Ascending aorta (tissue), 2 donors: ENCODE measurements at regions not wholly inside any gene's neighbourhood (a gene's known extent, or its start where the extent isn't known, plus 50 kb on each side); places are given as distances from the start of the nearest gene placed in this dataset.

Source experiments
- DNase-seq, 2 donors: peaks; one replicate each; pipeline ENCODE4 v3.0.0-alpha.2; 2019; ENCODE audit warnings: low spot score in 2 of 2
- H3K27ac ChIP-seq, 2 donors: fragments of 200-600 bp; sonication (generic); one replicate each; pipeline ENCODE4 v1.5.1; 2016 to 2017; ENCODE audit warnings: mild to moderate bottlenecking in 1 of 2
- H3K27me3 ChIP-seq: fragments of 200-600 bp; sonication (generic); one replicate; pipeline ENCODE4 v1.5.1; 2017
- H3K36me3 ChIP-seq, 2 donors: fragments of 200-600 bp; sonication (generic); one replicate each; pipeline ENCODE4 v1.5.1; 2016
- H3K4me1 ChIP-seq, 2 donors: fragments of 200-600 bp; sonication (generic); one replicate each; pipeline ENCODE4 v1.5.1; 2016 to 2017; ENCODE audit warnings: mild to moderate bottlenecking in 1 of 2
- H3K4me3 ChIP-seq, 2 donors: fragments of 200-600 bp; sonication (generic); one replicate each; pipeline ENCODE4 v1.5.1; 2016 to 2017; ENCODE audit warnings: mild to moderate bottlenecking in 1 of 2
- H3K9me3 ChIP-seq, 2 donors: fragments of 200-600 bp; sonication (generic); one replicate each; pipeline ENCODE4 v1.5.1; 2016
- intact Hi-C: fragments of 100-400 bp; cut with DNase I; formaldehyde crosslinking; loops from one replicate; pipeline ENCODE4 v1.15.1; 2023
- TF ChIP-seq, protein P1 (sequence below), 3 experiments: fragments of 200-600 bp in 2 of 3; fragments of 450-650 bp in 1 of 3; sonication (generic) in 2 of 3; IDR thresholded peaks; one replicate each; pipeline ENCODE4 v1.5.1; 2016 to 2019; ENCODE audit warnings: antibody characterized with exemption in 3 of 3, mild to moderate bottlenecking in 1 of 3, moderate library complexity in 1 of 3

DNA sequence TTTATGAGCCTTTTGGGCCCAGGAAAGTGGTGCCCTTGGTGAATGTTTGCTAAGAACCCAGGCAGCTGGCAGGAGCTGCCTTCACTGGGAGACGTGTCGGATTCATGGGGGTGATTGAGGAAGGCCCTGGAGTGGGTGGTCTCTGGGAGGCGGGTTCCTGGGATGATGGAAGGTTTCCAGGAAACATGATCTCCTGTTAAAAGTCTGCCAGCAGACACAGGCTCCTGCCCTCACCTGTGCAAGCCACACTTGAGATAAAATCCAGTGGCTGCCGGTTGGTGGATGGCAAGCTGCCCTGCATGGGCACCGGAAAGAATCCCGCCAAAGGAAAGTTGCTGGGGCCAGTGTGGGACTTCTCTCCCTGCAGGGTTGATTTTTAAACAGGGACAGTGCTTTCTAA is 189.0 kb upstream of the CIBAR2 start:
- Histone ChIP-seq H3K9me3 (no peaks in the 10 kb centered on the region), H3K4me3 (no peak overlapping the region), H3K27me3 (no peaks in the 10 kb centered on the region), H3K4me1 (peaks cover 0 to 16% of the 10 kb centered on the region in 2 donors), H3K27ac (no peak overlapping the region), H3K36me3 (no peaks in the 10 kb centered on the region)
- intact Hi-C loops: loop anchor here (5.0 kb wide), 1 partner anchor 311 kb away; the partner anchor contains the start of gene GSE1
- TF ChIP-seq, protein P1, sequence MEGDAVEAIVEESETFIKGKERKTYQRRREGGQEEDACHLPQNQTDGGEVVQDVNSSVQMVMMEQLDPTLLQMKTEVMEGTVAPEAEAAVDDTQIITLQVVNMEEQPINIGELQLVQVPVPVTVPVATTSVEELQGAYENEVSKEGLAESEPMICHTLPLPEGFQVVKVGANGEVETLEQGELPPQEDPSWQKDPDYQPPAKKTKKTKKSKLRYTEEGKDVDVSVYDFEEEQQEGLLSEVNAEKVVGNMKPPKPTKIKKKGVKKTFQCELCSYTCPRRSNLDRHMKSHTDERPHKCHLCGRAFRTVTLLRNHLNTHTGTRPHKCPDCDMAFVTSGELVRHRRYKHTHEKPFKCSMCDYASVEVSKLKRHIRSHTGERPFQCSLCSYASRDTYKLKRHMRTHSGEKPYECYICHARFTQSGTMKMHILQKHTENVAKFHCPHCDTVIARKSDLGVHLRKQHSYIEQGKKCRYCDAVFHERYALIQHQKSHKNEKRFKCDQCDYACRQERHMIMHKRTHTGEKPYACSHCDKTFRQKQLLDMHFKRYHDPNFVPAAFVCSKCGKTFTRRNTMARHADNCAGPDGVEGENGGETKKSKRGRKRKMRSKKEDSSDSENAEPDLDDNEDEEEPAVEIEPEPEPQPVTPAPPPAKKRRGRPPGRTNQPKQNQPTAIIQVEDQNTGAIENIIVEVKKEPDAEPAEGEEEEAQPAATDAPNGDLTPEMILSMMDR (IDR thresholded peaks at IDR 0.05): no peak
- no peak for DNase-seq

DNA sequence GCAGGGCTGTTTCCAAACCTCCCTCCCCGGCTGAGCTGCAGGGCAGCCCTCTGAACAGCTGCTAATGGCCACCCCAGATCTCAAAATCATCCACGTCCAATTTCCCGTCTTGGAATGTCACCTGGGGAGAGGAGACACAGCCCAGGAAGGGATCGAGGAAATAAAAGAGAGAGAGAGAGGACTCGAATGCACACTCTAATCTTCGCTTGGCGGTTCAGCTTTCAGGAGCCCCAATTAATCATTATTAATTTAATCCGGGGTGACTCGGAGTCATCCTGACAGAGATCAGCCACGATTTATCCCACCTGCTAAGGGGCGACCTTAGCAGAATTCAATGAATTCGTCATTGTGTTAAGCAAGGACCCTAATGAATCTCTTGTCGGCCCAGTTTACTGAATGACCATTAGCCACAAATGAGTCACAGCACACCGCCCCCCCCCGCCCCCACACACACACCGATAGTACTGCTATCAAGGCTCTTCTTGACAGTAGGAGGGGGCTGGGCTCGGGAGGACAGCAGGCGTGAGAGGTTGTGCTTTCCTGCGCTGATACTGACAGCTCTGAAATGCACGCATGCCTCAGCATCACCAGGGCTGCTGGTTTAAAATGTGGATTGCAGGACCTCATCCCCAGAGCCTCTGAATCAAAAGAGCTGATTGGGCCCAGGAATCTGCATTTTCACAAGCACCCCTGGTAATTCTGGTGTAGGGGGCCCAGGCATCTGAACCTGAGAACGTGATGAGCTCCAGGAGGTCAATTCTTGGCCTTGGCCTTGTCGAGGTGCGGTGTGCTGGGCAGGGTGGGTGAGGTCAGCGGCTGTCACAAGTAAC is 190.0 kb upstream of the CIBAR2 start:
- intact Hi-C loops: loop anchor here (2.0 to 5.0 kb wide), 2 partner anchors 310 to 413 kb away; partner anchors contain the start of gene GSE1
- no peak for DNase-seq
- TF ChIP-seq, protein P1 (IDR thresholded peaks at IDR 0.05): no peak
- H3K9me3 ChIP-seq: no peaks in the 10 kb centered on the region
- H3K4me3 ChIP-seq: no peak overlapping the region
- no peaks in the 10 kb centered on the region for H3K36me3 ChIP-seq
- H3K27ac ChIP-seq: no peak overlapping the region
- H3K4me1 ChIP-seq: peaks cover 0 to 21% of the 10 kb centered on the region in 2 donors
- no peaks in the 10 kb centered on the region for H3K27me3 ChIP-seq

DNA sequence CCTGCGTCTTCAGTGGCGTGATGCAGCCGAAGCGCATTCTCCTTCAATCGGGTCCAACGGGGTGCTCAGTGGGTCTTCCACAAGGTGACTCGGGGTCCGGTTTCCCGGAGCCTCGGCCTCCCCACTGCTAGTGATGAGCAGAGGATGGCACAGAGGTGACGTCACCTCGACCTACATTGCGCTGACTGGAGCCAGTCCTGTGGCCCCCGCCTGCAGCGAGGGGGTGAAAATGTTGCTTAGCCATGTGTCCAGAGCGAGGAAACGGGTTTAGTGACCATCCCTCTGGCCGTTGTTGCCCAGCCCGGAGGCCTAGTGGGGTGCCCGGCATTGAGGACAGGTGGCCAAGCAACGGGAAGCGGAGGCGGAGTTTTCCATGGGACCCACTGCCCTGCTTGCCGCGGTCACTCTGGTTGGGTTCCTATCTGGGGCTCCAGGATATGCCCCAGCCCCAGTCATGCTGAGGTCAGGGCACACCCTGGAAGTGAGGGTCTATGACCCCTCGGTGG is 190.6 kb upstream of the CIBAR2 start:
- H3K4me1 ChIP-seq: peaks cover 0 to 21% of the 10 kb centered on the region in 2 donors

DNA sequence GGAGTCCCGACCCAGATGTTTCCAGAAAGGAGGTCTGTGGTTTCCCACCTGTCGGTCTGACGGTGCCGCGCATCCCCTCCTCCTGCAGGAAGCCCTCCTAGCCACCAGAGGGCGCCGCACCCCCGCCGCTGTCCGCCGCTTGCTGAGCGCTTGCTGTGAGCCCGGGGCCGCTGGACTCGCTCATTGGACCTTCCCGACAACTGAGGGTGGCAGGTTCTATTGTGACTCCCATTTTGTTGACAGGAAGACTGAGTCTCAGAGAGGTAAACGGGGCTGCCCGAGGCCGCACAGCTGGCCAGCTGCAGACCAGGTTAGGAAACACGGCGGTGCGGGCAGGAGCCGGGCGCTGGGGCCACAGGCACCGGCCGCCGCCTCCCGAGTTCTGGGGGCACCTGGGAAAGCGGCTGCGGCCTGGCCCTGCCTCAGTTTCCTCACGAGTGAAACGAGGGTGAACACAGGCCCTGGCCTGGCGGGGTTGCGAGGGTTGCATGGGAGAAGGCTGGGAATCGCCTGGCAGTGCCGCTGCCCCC is 191.1 kb upstream of the CIBAR2 start:
- H3K4me1 ChIP-seq: peaks cover 0 to 21% of the 10 kb centered on the region in 2 donors
- DNase-seq: peak in 1 of 2 donors; percentile 82
- H3K9me3 ChIP-seq: no peaks in the 10 kb centered on the region
- H3K27ac ChIP-seq: no peak overlapping the region
- TF ChIP-seq, protein P1 (IDR thresholded peaks at IDR 0.05): peak; percentile 91 to 98 (median 93)
- intact Hi-C loops: loop anchor here (2.0 to 5.0 kb wide), 2 partner anchors 309 to 411 kb away; partner anchors contain the start of gene GSE1
- H3K4me3 ChIP-seq: peak overlapping the region in 1 of 2 donors; percentile 10
- no peaks in the 10 kb centered on the region for H3K27me3 ChIP-seq
- no peaks in the 10 kb centered on the region for H3K36me3 ChIP-seq

More for the DNA sequence above, 190.6 kb upstream of the CIBAR2 start:
- no peak for DNase-seq
- H3K4me3 ChIP-seq: peak overlapping the region in 1 of 2 donors; percentile 10
- no peaks in the 10 kb centered on the region for H3K27me3 ChIP-seq
- TF ChIP-seq, protein P1 (IDR thresholded peaks at IDR 0.05): no peak
- intact Hi-C loops: loop anchor here (2.0 to 5.0 kb wide), 2 partner anchors 309 to 412 kb away; partner anchors contain the start of gene GSE1
- no peaks in the 10 kb centered on the region for H3K9me3 ChIP-seq
- H3K36me3 ChIP-seq: no peaks in the 10 kb centered on the region
- no peak overlapping the region for H3K27ac ChIP-seq

DNA sequence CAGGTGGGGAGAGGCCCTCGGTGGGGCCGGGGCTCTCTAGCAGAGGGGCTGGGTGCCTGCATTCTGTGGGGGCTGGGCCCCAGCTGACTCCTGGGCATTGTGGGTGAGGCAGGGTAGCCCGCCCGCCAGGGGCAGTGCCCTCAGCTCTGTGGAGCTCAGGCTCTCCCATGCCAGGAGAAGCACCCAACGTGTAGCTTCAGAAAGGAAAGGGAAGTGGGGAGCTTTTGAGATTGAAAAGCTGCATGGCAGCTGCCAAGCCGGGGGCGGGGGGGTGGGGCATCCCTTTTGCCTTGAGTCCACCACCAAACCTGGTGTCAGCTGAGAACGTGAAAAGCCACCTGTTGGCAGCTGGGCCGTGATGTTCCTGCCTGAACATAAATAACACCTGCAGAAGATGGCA is 192.1 kb upstream of the CIBAR2 start:
- Histone ChIP-seq H3K9me3 (no peaks in the 10 kb centered on the region), H3K4me1 (peaks cover 0 to 21% of the 10 kb centered on the region in 2 donors), H3K27ac (no peak overlapping the region), H3K36me3 (no peaks in the 10 kb centered on the region), H3K27me3 (no peaks in the 10 kb centered on the region), H3K4me3 (no peak overlapping the region)
- intact Hi-C loops: loop anchor here (5.0 kb wide), 1 partner anchor 308 kb away; the partner anchor contains the start of gene GSE1
- no peak for DNase-seq
- TF ChIP-seq, protein P1 (IDR thresholded peaks at IDR 0.05): no peak
